Stimulated activated CD4-positive, alpha-beta T cell treated with anti-CD3 and anti-CD28 coated beads, Interleukin-4, amount 100 ng/mL, for 24 hours (primary cell): ENCODE measurements at regions not wholly inside any gene's neighbourhood (a gene's known extent, or its start where the extent isn't known, plus 50 kb on each side); places are given as distances from the start of the nearest gene placed in this dataset.
A peak's percentile ranks its signal among the peaks of the same experiment; 100 is the strongest.
"Not testable (repeated sequence)": the region's sequence is repeated elsewhere in the genome, so short reads cannot be mapped to it uniquely, and the experiment has no call there.

Source experiments
- DNase-seq: peaks from one replicate; pipeline ENCODE4 v3.0.0-alpha.2; 2020

DNA sequence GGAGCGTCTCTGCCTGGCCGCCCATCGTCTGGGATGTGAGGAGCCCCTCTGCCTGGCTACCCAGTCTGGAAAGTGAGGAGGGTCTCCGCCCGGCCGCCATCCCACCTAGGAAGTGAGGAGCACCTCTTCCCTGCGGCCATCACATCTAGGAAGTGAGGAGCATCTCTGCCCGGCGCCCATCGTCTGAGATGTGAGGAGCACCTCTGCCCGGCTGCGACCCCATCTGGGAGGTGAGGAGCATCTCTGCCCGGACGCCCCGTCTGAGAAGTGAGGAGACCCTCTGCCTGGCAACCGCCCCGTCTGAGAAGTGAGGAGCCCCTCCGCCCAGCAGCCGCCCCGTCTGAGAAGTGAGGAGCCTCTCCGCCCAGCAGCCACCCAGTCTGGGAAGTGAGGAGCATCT is 84.5 kb downstream of the IDS start:
- DNase-seq: not testable (repeated sequence)

DNA sequence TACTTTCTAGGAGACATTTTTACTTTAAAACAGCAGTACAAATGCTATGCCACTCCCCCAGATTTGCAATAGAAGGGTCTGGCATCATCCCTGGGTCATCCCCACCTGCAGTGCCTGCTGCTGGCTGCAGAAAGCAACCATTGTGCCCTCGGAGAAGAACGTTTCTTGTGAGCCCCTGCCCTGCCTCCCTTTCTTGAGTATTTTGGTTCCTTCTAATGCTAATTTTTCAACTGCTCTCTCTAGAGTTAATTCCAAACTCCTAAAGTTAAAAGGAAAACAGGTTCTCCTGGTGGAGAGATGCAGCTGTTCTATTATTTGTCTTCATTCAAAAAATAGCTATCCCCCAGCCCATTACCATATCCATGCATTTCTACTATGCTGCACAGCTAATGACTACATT is 107.1 kb downstream of the IDS start:
- DNase-seq: no peak

DNA sequence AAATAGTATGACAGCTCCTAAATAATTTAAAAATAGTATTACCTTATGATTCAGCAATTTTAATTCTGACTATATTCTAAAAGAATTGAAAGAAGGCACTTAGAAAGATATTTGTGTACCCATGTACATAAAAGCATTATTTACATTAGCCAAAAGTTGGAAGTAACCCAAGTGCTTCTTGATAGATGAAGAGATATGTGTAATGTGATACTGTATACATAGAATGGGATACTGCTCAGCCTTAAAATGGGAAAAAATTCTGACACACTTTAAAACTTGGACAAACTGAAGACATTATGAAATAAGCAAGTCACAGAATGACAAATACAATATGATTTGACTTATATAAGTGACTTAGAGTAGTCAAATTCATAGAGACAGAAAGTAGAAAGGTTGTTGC is 112.2 kb downstream of the IDS start:
- no peak for DNase-seq

DNA sequence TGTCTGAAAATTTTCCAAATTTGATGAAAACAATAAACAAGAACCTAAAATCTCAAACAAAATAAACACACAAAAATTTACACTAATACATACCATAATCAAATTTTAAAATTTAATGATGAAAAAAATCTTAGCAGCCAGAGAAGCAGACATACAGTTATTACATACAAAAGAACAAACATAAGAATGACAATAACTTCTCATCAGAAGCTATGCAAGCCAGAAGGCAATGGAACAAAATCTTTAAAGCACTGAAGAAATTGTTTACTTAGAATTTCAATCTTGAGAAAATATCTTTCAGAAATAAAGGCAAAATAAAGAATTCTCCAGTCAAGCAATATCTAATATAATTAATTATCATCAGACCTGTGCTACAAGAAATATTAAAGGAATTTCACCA is 121.3 kb downstream of the IDS start:
- no peak for DNase-seq

DNA sequence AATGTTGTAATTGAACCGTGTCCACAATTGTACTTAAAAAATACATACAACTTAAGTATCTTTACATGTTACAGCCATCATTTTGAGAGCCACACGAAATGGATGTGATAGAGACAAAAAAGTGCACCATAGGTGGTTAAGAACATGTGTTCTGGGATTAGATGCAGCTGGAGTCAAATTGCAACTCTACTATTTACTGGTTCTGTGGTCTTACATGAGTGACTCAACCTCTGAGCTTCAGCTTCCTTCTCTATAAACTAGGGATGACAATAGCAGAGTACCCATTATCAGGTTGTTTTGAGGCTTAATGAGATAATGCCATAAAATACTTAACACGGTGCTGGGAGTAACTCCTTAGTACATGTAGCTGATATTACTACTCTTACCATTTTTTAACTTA is 130.4 kb downstream of the IDS start:
- DNase-seq: no peak

DNA sequence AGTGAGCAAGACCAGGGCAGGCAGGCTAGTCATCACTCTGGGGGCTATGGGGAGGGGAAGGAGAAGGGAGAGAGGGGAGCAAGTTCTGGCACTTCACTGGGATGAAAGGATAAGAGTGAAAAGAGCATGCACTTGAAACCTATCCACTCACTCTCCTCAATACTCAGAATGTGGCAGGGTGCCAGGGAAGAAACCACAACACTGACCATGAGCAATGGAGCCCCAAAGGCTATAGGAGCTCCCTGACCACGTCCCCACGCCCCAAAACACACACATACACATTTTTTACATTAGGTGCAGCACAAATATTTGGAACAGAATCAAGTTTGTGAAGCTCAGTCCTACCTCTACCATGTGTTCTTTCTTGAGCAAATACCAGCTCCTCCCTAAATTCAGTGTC is 132.2 kb downstream of the IDS start:
- no peak for DNase-seq

DNA sequence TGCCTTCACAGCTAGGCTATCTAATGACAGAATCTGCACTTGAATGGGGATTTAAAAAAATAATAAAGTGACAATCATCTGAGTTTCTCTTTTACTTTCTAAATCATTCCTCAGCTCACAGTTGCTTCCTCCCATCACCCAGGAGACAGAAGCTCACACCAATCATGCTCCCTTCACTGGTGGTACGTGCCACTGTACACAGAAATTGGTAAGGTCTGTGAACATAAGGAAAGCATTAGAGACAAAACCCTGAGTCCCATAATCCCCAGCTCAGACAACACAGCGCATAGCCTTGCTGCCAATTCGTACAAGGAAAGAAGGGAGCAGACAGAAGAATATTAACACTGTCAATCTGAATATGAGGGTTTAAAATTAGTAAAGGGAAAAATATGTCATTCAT is 133.1 kb downstream of the IDS start:
- no peak for DNase-seq

DNA sequence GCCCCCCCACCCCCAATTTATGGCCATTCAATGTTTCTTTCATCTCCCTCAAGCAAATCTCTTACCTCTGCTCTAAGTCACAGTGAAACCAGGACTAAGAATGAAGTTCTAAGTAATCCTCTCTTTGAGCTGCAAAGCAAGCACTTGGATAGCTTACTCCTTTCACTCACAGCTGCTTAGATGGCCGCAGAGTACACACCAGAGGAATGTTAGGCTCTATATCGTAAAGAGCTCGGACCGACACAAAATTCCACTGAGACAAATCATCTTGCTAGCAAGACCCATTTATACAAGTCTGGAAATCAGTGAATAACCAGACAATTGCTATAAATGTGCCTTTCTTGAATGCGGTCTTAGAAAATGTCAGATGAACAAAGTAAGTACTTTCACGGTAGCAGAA is 135.0 kb downstream of the IDS start:
- DNase-seq: no peak

DNA sequence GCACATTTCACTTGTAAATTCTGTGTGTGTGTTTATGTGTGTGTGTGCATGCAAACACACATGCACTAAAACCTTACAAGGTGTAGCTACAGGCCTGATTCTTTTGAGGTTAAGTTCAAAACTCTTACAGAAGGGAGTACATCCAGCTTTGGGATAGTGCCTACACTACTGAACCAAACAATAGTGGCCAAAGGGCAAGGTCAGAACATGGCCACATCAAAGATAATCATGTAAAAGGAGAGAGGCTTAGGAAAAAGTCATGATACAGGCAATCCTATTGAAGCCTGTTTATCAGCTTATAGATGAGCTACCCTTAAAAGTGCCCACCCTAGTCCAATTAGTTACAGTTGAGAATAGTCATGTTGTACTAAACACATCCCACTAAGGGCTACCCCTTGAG is 139.6 kb downstream of the IDS start:
- no peak for DNase-seq

DNA sequence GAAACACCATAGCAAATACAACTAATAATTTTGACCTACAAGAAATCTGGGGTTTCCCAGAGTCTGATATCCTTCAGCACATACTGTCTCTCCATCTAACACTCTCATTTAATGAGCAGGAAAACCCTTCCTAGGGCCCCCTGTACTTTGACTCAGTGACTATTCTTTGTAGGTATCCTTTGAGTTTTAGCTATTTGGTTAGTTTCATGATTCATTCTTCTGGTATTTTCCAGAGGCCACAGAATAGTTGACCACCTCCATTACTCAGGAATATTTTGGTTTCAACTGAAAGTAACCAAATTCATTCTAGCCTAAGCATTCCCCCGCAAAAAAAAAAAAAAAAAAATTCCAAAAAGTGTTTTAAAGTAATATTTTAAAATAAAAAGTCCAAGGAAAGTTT is 140.0 kb downstream of the IDS start:
- no peak for DNase-seq

DNA sequence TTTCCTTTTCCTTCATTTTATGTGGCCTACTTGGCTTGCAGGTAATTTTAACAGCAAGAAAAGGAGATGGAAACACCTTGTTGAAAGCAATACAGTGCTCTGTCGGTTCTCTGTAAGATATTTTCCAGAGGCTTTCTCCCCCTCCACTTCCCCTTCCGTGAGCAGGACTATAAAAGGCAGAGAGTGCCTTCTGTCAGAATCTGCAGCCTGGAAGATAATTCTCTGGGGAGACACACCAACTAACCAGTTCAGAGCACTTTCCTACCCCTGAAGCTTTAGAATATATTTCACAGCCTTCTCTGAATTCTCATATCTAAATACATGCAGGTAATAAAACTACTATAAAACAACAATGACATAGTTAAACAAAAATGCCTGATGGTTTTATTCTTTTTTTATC is 141.1 kb downstream of the IDS start:
- DNase-seq: no peak

DNA sequence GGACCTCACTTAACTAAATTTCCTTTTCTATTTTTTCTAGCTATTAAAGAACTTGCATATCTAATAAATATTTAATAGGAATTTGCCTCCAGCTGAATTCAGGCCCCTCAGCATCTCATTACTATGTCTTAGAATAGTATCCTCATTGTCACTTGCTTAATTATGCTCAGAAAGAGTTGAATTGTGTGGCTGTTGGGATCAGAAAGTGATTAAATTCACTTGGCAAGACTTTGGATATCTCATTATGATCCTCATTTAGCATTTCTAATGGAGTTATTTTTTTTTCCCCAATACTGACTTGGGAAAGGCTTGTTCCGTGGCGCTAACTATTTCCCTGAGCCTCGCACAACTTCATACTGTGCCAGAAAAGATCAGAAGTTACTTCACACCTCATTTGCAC is 158.8 kb downstream of the IDS start:
- no peak for DNase-seq

DNA sequence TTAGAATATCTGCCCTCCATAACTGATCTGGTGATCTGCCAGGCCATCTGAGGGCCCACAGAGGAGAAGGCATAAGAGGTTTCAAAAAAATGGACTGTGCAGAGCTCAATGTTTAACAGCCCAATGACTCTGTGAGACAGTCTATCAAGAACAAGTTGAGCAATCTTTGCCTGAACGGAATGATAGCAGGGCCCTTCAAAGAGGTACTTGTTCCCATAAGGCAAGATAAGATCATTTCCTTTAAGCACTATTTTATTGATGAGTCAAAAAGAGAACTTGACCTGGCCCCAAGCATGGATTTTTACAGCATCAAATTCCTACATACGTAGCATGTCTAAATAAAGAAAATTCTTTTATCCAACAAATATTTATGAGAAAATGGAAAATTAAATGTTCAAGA is 182.8 kb downstream of the IDS start:
- no peak for DNase-seq

DNA sequence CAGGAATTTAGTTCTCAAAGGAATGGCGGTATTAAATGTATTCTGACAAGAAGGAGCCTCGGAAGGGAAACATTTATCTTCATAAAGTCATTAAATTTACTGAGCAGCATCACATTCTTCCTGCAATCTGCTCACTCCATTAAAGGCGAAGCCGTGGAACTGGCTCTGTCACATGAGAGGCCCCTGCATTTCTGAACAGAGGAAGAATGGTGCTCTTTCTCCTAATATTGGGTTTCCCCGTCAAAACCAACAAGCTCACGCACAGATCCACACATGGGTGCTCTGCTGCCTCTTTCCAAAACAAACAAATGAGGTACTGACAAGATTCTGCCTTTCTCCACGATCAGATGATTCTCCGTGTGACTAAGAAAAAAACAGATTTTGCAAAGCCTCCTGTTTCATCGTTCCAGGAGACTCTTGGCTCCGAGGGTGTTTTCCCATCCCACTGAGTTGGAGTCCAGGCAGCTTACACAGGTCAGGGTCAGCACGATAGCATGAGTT is 191.2 kb downstream of the IDS start:
- DNase-seq: no peak

DNA sequence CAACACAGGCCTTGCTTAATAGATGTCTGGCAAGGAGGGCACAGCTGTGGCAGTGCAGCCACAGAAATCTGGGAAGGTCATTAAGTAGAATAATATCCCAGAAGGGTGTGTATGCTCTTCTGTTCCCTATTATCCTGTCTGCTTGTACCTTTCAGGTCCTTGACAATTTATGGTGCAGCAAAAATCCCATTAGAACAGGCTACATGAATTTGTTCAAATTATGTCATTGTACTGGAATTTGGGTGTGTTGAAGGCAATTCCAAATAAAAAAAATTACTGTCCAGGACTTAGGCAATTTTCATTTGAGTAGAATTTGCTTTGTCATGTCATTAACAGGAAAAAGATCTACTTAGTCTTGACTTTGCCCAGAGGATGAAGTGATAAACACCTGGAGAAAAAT is 192.1 kb downstream of the IDS start:
- no peak for DNase-seq

DNA sequence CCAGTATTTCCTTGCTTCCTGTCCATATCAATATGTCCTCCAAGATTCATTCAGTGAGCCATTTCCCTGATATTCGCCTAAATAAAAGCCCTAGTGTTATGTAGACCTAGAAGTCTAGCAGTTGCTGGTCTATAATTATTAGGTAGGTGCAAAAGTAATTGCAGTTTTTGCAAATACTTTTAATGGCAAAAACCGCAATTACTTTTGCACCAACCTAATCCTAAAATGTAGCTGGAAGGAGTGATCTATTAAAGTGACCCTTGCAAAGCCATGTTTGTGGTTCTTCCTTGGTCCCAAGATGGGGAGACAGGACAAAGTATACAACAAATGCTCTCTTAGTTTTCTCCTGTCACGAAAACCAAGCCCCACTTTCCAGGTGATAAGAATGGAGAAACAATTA is 193.0 kb downstream of the IDS start:
- no peak for DNase-seq

DNA sequence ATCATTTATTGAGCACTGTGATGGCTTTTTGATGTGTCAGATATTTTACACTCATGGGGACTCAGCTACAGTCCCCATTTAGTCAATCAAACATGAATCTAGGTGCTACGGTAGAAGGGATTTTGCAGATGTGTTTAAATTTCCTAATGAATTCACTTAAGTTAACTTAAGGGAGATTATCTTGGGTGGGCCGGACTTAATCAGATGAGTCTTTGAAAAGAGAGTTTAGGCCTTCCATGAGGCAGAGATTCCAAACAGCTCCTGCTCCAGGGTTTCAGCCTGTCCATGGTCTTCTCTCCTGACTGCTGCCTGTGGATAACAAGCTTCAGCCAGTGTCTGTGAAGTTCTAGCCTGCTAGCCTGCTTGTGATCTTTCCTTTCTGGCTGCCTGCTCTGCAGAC is 202.4 kb downstream of the IDS start:
- DNase-seq: no peak

DNA sequence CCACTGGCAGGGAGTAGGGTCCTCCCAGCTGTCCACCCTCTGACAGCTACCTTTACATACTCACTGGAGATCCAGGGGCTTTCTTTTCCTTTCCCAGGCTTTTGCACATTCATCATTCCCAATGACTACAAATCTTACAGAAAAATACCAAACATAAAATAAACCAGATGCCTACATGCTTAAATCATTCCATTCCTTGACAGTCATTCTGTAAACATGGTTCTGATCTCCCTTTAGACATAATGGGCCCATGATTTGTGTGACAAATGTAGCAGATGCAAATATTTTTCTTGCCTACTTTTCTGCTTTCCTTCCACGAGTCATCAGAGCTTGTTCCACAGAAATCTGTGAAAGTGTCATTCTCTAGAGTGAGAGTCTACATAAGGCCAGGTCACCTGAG is 207.0 kb downstream of the IDS start:
- DNase-seq: no peak

DNA sequence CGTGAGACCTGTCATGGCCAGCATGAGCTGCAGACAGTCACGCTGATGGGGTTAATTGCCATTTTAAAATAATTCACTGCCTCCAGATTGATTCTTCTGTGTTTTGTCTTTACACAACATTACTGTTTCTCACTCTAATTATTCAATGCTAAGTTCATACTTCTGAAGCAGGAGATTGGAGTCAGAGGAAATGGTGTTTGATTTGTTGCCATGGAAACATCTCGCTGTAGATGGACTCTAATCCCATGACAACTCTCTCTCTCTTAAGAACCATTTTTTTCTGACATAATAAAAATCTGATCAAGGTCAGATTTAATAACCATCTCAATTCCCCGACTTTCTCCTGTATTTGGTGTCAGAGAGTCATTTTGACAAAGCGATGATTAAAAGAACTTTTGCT is 209.0 kb downstream of the IDS start:
- no peak for DNase-seq

DNA sequence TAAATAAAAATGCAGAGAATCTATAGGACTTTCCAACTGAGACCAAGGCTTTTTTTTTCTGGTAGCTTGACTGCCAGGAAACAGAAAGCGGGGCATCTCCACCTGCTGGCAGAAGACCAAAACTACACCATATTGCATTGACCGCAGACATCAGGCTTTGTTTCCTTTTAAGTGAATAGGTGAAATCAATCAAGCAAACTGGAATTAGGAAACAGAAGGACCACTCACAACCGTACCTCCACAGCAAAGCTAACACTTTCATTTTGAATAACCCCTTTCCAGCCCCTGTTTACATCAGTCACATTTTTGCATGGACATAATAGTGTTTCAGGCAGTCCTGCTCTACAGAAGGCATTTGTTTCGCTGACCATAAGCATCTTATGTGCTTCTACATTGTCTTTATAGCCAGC is 218.2 kb downstream of the IDS start:
- DNase-seq: peak; percentile 31

DNA sequence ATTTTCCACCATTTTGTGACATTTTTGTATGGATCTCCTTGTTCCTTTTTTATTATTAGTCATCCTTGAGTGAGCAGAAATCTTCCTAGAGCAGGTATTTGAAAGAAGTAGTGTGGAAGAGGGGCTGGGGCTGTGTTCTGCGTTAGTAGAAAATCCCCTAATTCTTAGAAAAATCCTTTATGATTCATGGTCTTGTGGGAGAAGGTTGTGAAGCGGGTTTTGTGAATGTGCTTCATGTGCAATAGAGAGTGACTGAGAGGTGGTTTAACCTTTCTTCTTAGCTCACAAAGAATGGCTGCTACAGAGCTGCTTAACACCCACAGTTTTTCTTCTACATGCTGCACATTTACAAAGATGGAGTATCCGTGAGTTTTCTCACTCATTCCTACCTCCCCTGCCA is 220.5 kb downstream of the IDS start:
- peak; percentile 2 for DNase-seq

DNA sequence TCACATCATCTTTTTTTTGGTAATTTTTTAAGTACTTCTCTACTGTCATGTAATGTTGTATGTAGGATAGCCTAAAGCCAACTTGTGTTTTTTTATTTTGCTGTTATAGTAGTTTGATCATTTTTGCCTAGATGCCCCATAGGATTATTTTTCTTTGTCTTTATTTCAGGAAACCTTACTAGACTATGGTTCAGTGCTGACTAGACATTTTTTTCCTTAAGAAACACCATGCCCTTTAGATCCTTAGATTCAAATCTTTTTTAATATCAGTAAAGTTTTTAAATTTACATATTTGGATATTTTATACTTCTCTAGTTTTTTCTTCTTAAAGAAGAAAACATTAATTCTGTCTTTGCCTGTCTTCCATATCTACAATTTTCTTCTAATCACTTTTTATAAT is 221.3 kb downstream of the IDS start:
- DNase-seq: no peak

DNA sequence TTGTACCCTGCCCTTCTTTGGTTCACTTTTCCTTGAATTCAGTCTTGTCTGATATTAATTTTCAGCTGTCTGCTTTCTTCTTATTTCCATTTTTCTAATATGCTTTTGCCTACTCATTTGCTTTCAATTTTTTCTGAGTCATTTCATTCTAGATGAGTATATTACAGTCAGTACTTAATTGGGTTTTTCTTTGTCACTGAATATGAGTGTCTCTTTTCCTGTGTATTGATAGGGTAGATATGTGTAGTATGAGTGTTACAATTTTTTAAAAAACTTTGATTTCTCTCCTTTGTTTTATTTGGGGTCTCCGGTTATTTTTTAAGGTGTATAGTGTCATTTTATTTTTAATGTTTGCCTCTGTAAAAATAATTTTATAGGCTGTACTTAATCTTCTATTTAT is 222.2 kb downstream of the IDS start:
- DNase-seq: no peak

DNA sequence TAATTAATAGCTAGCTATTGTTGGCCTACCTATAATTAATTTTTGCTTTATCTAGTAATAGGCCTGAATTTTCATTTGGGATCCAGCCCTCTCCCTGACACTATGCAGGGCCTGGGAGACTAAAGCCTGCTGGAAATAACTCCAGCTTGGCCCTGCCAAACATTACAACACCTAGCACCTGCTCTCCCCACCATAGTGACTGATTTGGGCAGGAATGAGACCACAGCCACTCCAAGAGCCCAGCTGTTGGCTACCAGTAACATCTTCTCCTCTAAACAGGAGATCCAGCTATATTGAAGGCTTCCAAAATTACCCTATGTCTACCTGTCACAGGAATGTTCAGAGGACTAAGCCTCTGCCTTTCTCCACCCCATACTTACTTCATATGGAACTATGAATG is 225.1 kb downstream of the IDS start:
- no peak for DNase-seq

DNA sequence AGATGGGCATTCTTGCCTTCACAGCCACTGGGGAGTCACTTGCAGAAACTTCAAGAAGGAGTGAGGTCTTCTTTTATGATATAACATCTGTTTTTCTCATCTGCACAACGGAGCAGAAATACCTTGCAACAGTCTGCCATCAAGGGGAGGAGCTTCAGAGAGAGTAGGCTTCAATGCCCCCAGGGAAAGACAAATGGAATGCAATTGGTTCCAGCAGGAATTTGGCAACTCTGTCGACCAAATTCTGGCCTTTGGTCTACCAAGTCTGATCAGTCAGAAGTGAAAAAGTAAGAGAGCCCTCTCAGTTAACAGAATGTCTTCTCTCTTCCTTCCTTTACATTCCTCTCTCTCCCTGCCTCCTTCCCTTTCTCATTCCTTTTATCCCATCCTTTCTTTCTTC is 229.3 kb downstream of the IDS start:
- DNase-seq: no peak

DNA sequence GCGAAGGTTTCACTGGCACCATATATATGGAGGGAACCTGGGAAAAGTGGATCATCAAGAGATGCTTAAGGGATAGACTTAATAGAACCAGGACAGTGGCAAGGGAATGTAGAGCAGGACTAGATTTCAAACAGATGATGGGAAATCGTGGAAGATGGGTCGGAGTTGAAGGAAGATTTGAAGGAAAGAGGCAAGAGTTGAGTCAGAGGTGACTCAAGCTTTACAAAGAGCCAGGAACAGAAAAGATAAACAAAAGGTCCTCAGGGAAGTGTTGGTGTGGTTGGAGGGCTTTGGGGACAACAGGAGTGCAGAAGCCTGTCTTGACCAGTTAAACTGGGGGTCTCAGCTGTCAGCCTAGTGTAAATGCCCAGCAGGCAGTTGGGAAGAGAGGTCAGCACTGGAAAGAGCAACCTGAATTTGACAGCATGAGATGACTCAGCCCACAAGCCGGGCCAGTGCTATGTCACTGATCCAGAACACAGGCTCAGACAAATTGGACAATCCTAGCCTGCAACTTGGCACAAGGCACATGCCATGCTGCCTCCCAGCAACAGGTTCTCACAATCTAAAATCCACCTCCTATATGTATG is 230.5 kb downstream of the IDS start:
- no peak for DNase-seq
